Esophagus squamous epithelium (tissue), 4 donors: ENCODE measurements at regions not wholly inside any gene's neighbourhood (a gene's known extent, or its start where the extent isn't known, plus 50 kb on each side); places are given as distances from the start of the nearest gene placed in this dataset.

Experiments
- POLR2A ChIP-seq, 4 donors: fragments of 450-650 bp; IDR thresholded peaks; one replicate each; pipeline ENCODE4 v1.6.1; 2017; ENCODE audit warnings: antibody characterized with exemption in 4 of 4, mild to moderate bottlenecking in 4 of 4, moderate library complexity in 3 of 4
- TF ChIP-seq, protein P1 (sequence below), 6 experiments: fragments of 450-650 bp in 4 of 6; fragments of 200-600 bp in 2 of 6; sonication (generic) in 2 of 6; IDR thresholded peaks; one replicate each; pipeline ENCODE4 v1.5.1; 2016 to 2019; ENCODE audit warnings: antibody characterized with exemption in 6 of 6, mild to moderate bottlenecking in 4 of 6, moderate library complexity in 4 of 6

DNA sequence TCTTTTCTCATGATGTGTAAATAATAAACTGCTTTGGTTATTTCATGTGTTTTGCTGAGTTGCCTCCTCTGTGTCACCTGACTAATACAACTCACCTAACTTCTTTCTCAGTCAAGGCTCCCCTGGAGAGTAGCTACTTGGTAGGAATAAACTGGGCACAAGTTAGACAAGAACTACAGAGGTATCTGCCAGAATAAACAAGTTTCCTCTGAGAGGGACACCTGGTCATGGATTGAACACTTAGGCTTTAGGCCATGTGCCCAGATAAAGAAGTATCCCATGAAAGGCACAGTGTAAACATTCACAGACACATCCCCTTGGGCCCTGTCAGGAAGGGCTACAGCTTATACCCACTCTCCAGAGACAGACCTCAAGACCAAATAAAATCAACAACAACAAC lies 532.5 kb downstream of the KIF4B start:
- TF ChIP-seq, protein P1, sequence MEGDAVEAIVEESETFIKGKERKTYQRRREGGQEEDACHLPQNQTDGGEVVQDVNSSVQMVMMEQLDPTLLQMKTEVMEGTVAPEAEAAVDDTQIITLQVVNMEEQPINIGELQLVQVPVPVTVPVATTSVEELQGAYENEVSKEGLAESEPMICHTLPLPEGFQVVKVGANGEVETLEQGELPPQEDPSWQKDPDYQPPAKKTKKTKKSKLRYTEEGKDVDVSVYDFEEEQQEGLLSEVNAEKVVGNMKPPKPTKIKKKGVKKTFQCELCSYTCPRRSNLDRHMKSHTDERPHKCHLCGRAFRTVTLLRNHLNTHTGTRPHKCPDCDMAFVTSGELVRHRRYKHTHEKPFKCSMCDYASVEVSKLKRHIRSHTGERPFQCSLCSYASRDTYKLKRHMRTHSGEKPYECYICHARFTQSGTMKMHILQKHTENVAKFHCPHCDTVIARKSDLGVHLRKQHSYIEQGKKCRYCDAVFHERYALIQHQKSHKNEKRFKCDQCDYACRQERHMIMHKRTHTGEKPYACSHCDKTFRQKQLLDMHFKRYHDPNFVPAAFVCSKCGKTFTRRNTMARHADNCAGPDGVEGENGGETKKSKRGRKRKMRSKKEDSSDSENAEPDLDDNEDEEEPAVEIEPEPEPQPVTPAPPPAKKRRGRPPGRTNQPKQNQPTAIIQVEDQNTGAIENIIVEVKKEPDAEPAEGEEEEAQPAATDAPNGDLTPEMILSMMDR (IDR thresholded peaks at IDR 0.05) = no peak
- no peak for TF ChIP-seq POLR2A (IDR thresholded peaks at IDR 0.05)
